ENCODE measurements at regions not wholly inside any gene's neighbourhood (a gene's known extent, or its start where the extent isn't known, plus 50 kb on each side); places are given as distances from the start of the nearest gene placed in this dataset.

DNA sequence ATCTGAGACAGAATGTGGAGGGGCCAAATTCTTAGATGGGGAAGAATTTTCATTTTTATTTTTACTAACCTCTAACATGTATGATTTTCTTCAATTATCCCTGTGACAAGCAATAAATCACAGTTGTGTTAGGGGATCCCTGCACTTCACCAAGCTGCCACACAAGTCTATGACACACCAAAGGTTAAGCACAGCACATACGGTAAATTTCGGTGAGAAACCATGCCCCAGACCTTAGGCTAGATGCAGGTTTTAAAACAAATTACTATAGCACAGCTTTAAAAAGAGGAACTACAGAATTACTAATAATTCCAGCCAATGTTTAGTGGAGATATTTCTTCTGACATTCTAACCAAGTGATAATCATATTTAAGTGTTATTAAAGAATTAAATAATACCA, 175.7 kb upstream of the RORB start:
- TF ChIP-seq, protein P1, sequence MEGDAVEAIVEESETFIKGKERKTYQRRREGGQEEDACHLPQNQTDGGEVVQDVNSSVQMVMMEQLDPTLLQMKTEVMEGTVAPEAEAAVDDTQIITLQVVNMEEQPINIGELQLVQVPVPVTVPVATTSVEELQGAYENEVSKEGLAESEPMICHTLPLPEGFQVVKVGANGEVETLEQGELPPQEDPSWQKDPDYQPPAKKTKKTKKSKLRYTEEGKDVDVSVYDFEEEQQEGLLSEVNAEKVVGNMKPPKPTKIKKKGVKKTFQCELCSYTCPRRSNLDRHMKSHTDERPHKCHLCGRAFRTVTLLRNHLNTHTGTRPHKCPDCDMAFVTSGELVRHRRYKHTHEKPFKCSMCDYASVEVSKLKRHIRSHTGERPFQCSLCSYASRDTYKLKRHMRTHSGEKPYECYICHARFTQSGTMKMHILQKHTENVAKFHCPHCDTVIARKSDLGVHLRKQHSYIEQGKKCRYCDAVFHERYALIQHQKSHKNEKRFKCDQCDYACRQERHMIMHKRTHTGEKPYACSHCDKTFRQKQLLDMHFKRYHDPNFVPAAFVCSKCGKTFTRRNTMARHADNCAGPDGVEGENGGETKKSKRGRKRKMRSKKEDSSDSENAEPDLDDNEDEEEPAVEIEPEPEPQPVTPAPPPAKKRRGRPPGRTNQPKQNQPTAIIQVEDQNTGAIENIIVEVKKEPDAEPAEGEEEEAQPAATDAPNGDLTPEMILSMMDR (conservative IDR thresholded peaks at IDR 0.05; ENCODE audit: low read depth, low read length): no peak
- TF ChIP-seq RFX5 (IDR thresholded peaks at IDR 0.05; ENCODE audit: low read depth, low read length): no peak
- no peak for TF ChIP-seq SMC3 (IDR thresholded peaks at IDR 0.05; ENCODE audit: low read depth, low read length)
- no peak for TF ChIP-seq POLR2A (IDR thresholded peaks at IDR 0.05; ENCODE audit: low read depth, low read length)
- TF ChIP-seq CHD1 (IDR thresholded peaks at IDR 0.05; ENCODE audit: low read depth, low read length): no peak
- TF ChIP-seq CEBPB (IDR thresholded peaks at IDR 0.05; ENCODE audit: low read depth, low read length): no peak
- TF ChIP-seq, protein P2, sequence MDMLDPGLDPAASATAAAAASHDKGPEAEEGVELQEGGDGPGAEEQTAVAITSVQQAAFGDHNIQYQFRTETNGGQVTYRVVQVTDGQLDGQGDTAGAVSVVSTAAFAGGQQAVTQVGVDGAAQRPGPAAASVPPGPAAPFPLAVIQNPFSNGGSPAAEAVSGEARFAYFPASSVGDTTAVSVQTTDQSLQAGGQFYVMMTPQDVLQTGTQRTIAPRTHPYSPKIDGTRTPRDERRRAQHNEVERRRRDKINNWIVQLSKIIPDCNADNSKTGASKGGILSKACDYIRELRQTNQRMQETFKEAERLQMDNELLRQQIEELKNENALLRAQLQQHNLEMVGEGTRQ (IDR thresholded peaks at IDR 0.05; ENCODE audit: low read depth, low read length): no peak
- no peak for TF ChIP-seq MXI1 (IDR thresholded peaks at IDR 0.05; ENCODE audit: borderline replicate concordance, low read depth, low read length)
- TF ChIP-seq, protein P3, sequence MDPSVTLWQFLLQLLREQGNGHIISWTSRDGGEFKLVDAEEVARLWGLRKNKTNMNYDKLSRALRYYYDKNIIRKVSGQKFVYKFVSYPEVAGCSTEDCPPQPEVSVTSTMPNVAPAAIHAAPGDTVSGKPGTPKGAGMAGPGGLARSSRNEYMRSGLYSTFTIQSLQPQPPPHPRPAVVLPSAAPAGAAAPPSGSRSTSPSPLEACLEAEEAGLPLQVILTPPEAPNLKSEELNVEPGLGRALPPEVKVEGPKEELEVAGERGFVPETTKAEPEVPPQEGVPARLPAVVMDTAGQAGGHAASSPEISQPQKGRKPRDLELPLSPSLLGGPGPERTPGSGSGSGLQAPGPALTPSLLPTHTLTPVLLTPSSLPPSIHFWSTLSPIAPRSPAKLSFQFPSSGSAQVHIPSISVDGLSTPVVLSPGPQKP (IDR thresholded peaks at IDR 0.05; ENCODE audit: borderline replicate concordance, low read depth, low read length): no peak

Measured in IMR-90 (cell line).